ENCODE measurements at regions not wholly inside any gene's neighbourhood (a gene's known extent, or its start where the extent isn't known, plus 50 kb on each side); places are given as distances from the start of the nearest gene placed in this dataset.

DNA sequence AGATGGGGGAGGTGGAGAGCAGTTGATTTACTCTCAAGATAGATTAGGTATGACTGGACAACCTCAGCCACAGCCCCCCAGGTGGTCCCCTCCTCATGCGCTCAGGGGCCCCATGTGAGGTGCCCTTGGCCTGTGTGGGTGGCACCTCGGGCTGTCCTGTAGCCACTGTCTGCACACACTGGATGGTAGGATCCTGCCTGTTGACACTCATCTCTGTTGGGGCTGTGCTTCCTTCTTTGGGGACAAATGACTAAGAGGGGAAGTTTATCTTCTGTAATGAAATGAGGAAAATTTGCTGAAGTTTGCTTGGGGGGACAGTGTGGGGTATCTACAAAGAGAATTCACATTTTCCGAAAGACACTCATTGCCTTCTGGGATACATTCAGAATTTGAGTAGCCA, 53.6 kb upstream of the ANTXRL start (continued):
- TF ChIP-seq EP300 (IDR thresholded peaks at IDR 0.05; ENCODE audit: borderline replicate concordance in 1 of 2, control insufficient read depth in 1 of 2, low read depth in 2 of 2, low read length in 2 of 2) (no peak), HCFC1 (IDR thresholded peaks at IDR 0.05; ENCODE audit: low read length) (no peak), SMC3 (IDR thresholded peaks at IDR 0.05; ENCODE audit: borderline replicate concordance, low read length) (no peak), CBX5 (IDR thresholded peaks at IDR 0.05; ENCODE audit: low read depth) (no peak), MXI1 (IDR thresholded peaks at IDR 0.05; ENCODE audit: low read depth, low read length) (no peak)
- TF ChIP-seq, protein P1, sequence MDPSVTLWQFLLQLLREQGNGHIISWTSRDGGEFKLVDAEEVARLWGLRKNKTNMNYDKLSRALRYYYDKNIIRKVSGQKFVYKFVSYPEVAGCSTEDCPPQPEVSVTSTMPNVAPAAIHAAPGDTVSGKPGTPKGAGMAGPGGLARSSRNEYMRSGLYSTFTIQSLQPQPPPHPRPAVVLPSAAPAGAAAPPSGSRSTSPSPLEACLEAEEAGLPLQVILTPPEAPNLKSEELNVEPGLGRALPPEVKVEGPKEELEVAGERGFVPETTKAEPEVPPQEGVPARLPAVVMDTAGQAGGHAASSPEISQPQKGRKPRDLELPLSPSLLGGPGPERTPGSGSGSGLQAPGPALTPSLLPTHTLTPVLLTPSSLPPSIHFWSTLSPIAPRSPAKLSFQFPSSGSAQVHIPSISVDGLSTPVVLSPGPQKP (IDR thresholded peaks at IDR 0.05; ENCODE audit: low read depth, low read length) = no peak
- TF ChIP-seq, protein P2, sequence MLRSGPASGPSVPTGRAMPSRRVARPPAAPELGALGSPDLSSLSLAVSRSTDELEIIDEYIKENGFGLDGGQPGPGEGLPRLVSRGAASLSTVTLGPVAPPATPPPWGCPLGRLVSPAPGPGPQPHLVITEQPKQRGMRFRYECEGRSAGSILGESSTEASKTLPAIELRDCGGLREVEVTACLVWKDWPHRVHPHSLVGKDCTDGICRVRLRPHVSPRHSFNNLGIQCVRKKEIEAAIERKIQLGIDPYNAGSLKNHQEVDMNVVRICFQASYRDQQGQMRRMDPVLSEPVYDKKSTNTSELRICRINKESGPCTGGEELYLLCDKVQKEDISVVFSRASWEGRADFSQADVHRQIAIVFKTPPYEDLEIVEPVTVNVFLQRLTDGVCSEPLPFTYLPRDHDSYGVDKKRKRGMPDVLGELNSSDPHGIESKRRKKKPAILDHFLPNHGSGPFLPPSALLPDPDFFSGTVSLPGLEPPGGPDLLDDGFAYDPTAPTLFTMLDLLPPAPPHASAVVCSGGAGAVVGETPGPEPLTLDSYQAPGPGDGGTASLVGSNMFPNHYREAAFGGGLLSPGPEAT (IDR thresholded peaks at IDR 0.05; ENCODE audit: low read depth) = no peak

- CTCF ChIA-PET = interaction anchor here (1.2 to 1.8 kb wide), 2 partner anchors 8 kb away, joined by 3 read pairs; no protein-coding TSS in a partner anchor
- Histone ChIP-seq H3K4me2 (ENCODE audit: control insufficient read depth, insufficient read depth) (no peak overlapping the region), H3K9ac (ENCODE audit: control insufficient read depth, insufficient read depth, low read length) (no peak overlapping the region), H3K27me3 (replicated peaks in 1 of 2; ENCODE audit: control insufficient read depth in 2 of 2, insufficient read depth in 2 of 2, low read length in 1 of 2) (no peaks in the 10 kb centered on the region), H3K79me2 (ENCODE audit: control insufficient read depth, insufficient read depth, low read length) (no peaks in the 10 kb centered on the region), H2AFZ (ENCODE audit: control insufficient read depth, low read depth, low read length) (no peak overlapping the region), H3K36me3 (ENCODE audit: control insufficient read depth in 2 of 2, insufficient read depth in 2 of 2, low read length in 1 of 2) (no peaks in the 10 kb centered on the region), H3K27ac (ENCODE audit: control insufficient read depth, insufficient read depth) (no peak overlapping the region), H4K20me1 (ENCODE audit: control insufficient read depth, insufficient read depth) (no peaks in the 10 kb centered on the region), H3K4me1 (ENCODE audit: control insufficient read depth, insufficient read depth, low read length) (no peaks in the 10 kb centered on the region), H3K4me3 (no peak overlapping the region), H3K9me3 (replicated peaks; ENCODE audit: control insufficient read depth, insufficient read depth, low read length) (no peaks in the 10 kb centered on the region; the same call in 2 of the 3 replicates)
- in situ Hi-C loops (cut with MboI) = no loop called here
- no peak for ATAC-seq
- 36% methylated on average over 3 of the region's 3 CpGs for WGBS (ENCODE audit: insufficient coverage, insufficient replicate concordance, low lambda C conversion rate, missing lambda C conversion rate)
- FAIRE-seq = no peak
- RAD21 ChIA-PET (ENCODE audit: unreplicated experiment) = no interaction called here
- POLR2A ChIA-PET = no interaction called here
- SMC1A ChIA-PET (ENCODE audit: uncharacterized antibody, unreplicated experiment) = no interaction called here
- no TSS peak for BruUV-seq (replicated peaks)
- DNase-seq (ENCODE audit: low read depth, low spot score) = no peak
- intact Hi-C loops (cut with micrococcal nuclease; ENCODE audit: unreplicated experiment) = no loop called here
- no peak for TF ChIP-seq CHD1 (IDR thresholded peaks at IDR 0.05; ENCODE audit: low read depth, low read length)
- no peak for TF ChIP-seq KDM1A (IDR thresholded peaks at IDR 0.05; ENCODE audit: borderline replicate concordance)
- no peak for TF ChIP-seq POLR2AphosphoS2 (IDR thresholded peaks at IDR 0.05; ENCODE audit: low read depth, low read length)
- TF ChIP-seq NFIC (IDR thresholded peaks at IDR 0.05; ENCODE audit: low read depth, low read length) = no peak
- no peak for TF ChIP-seq ZBTB11 (CRISPR knock-in tag; IDR thresholded peaks at IDR 0.05)
- TF ChIP-seq, protein P2 (IDR thresholded peaks at IDR 0.05; ENCODE audit: low read depth) = no peak
- TF ChIP-seq ZBED1 (IDR thresholded peaks at IDR 0.05; ENCODE audit: borderline replicate concordance) = no peak
- TF ChIP-seq, protein P3, sequence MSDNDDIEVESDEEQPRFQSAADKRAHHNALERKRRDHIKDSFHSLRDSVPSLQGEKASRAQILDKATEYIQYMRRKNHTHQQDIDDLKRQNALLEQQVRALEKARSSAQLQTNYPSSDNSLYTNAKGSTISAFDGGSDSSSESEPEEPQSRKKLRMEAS (IDR thresholded peaks at IDR 0.05; ENCODE audit: low read depth, low read length) = no peak
- no peak for TF ChIP-seq TBL1XR1 (IDR thresholded peaks at IDR 0.05; ENCODE audit: low read depth, low read length)
- no peak for TF ChIP-seq NR2C1 (IDR thresholded peaks at IDR 0.05)
Observed at GRCh38 chr10:46234026-46234425, 52.8 kb upstream of the ANTXRL start.
